ENCODE measurements at regions not wholly inside any gene's neighbourhood (a gene's known extent, or its start where the extent isn't known, plus 50 kb on each side); places are given as distances from the start of the nearest gene placed in this dataset. TPM values are rescaled to one million over a fixed set of nuclear protein-coding genes. Genes with fewer than 3 reads are reported as not detected.

Small RNAs in the stretch of these regions (microRNA-seq; reads per million reads assigned to microRNA genes)
- gene MIR548I1, result not detected

All from colonic mucosa (tissue), 1 donor.